HCT116 (cell line): ENCODE measurements at regions not wholly inside any gene's neighbourhood (a gene's known extent, or its start where the extent isn't known, plus 50 kb on each side); places are given as distances from the start of the nearest gene placed in this dataset.

ENCODE experiments used
- ATAC-seq: fragments of 200-7000 bp; cut with Tn5 transposase; 2 replicates; pipeline ENCODE4 v1.9.1; 2020; ENCODE audit warnings: mild to moderate bottlenecking, moderate library complexity
- BruUV-seq: library from RNA; stranded (reverse); fragments of 400-500 nt; replicated peaks from 2 replicates; lab custom pipeline; 2021; lab: Mats Ljungman, UMichigan
- CTCF ChIA-PET: fragments of 300-600 bp; sonication (Branson Sonifier 250); formaldehyde crosslinking; loops from one replicate; lab custom pipeline; 2021; ENCODE audit warnings: antibody characterized with exemption; lab: Charles Lee
- POLR2A ChIA-PET: fragments of 300-600, 350-600 bp; sonication (Branson Sonifier 250); formaldehyde crosslinking; loops from one replicate; lab custom pipeline; 2021; ENCODE audit warnings: antibody characterized with exemption; lab: Charles Lee
- RAD21 ChIA-PET, 2 experiments: fragments of 300-600 bp; sonication (Branson Sonifier 250); formaldehyde crosslinking; loops; one replicate each; lab custom pipeline; 2023; ENCODE audit warnings: low total read pairs in 2 of 2; ENCODE audit not compliant: uncharacterized antibody in 2 of 2, unreplicated experiment in 2 of 2, low non-redundant PET in 1 of 2; lab: Charles Lee
- DNase-seq: peaks from one replicate; pipeline ENCODE4 v3.0.0-alpha.2; 2010; ENCODE audit warnings: low read depth, low spot score
- H2AFZ ChIP-seq: fragments of 200-600 bp; shearing (Covaris generic), sonication (generic); 2 replicates; pipeline ENCODE4 v1.6.1; 2017; ENCODE audit warnings: low read depth, mixed run types, mixed read lengths, antibody characterized with exemption, low read length; ENCODE audit not compliant: poor library complexity, severe bottlenecking
- H3K27ac ChIP-seq: 2 replicates; pipeline ENCODE4 v1.5.1; 2012; ENCODE audit warnings: low read depth, low read length
- H3K27me3 ChIP-seq: fragments of 200-600 bp; sonication (generic); 2 replicates; pipeline ENCODE4 v1.6.1; 2016; ENCODE audit warnings: mixed run types, low read length, mixed read lengths; ENCODE audit not compliant: insufficient read depth
- H3K36me3 ChIP-seq, 2 experiments: fragments of 200-500 bp in 1 of 2; fragments of 200-600 bp in 1 of 2; sonication (Bioruptor generic) in 1 of 2; sonication (generic) in 1 of 2; 2 replicates each; pipeline versions ENCODE4 v1.5.1 to v1.6.1; 2014 to 2016; ENCODE audit warnings: low read length in 2 of 2, inconsistent platforms in 1 of 2, mixed read lengths in 1 of 2, mixed run types in 1 of 2; ENCODE audit not compliant: insufficient read depth in 2 of 2, control insufficient read depth in 1 of 2
- H3K4me1 ChIP-seq, 2 experiments: fragments of 200-600 bp in 1 of 2; sonication (generic) in 1 of 2; 2 replicates each; pipeline versions ENCODE4 v1.5.1 to v1.6.1; 2012 to 2017; ENCODE audit warnings: low read length in 2 of 2, inconsistent platforms in 1 of 2, mild to moderate bottlenecking in 1 of 2, mixed read lengths in 1 of 2, mixed run types in 1 of 2, moderate library complexity in 1 of 2; ENCODE audit not compliant: insufficient read depth in 2 of 2, control insufficient read depth in 1 of 2
- H3K4me2 ChIP-seq: fragments of 200-600 bp; sonication (generic); 2 replicates; pipeline ENCODE4 v1.6.1; 2017; ENCODE audit warnings: mixed run types, low read length, mixed read lengths
- H3K4me3 ChIP-seq, 2 experiments: fragments of 200-600 bp in 1 of 2; sonication (generic) in 1 of 2; replicated peaks in 1 of 2; 2 replicates each; pipeline ENCODE4 v1.5.1; 2011 to 2016; ENCODE audit warnings: low read length in 2 of 2, control low read depth in 1 of 2, low read depth in 1 of 2, mild to moderate bottlenecking in 1 of 2, mixed read lengths in 1 of 2, mixed run types in 1 of 2
- H3K79me2 ChIP-seq: fragments of 200-600 bp; sonication (generic); 2 replicates; pipeline ENCODE4 v1.6.1; 2017; ENCODE audit warnings: mild to moderate bottlenecking, mixed run types, low read length, moderate library complexity, mixed read lengths; ENCODE audit not compliant: insufficient read depth
- H3K9ac ChIP-seq: fragments of 200-600 bp; sonication (generic); 2 replicates; pipeline ENCODE4 v1.6.1; 2016; ENCODE audit warnings: low read length, mixed read lengths
- H3K9me2 ChIP-seq: fragments of 200-600 bp; sonication (generic), shearing (Covaris generic); 2 replicates; pipeline ENCODE4 v1.6.1; 2017; ENCODE audit warnings: mixed run types, mild to moderate bottlenecking, moderate library complexity; ENCODE audit not compliant: insufficient read depth
- H3K9me3 ChIP-seq, 2 experiments: fragments of 200-500 bp in 1 of 2; fragments of 200-600 bp in 1 of 2; sonication (Bioruptor generic) in 1 of 2; sonication (generic) in 1 of 2; 2 replicates each; pipeline ENCODE4 v1.6.1; 2014 to 2017; ENCODE audit warnings: low read length in 2 of 2, mixed read lengths in 2 of 2, inconsistent platforms in 1 of 2, low read depth in 1 of 2, mild to moderate bottlenecking in 1 of 2, mixed run types in 1 of 2, moderate library complexity in 1 of 2; ENCODE audit not compliant: control insufficient read depth in 1 of 2, insufficient read depth in 1 of 2
- H4K20me1 ChIP-seq: fragments of 200-600 bp; sonication (generic), shearing (Covaris generic); 2 replicates; pipeline ENCODE4 v1.6.1; 2017; ENCODE audit warnings: mixed run types, mild to moderate bottlenecking, moderate library complexity; ENCODE audit not compliant: insufficient read depth
- ATF3 ChIP-seq: IDR thresholded peaks from 2 replicates; pipeline ENCODE4 v1.6.1; 2012
- CBX3 ChIP-seq: IDR thresholded peaks from 2 replicates; pipeline ENCODE4 v1.6.1; 2012; ENCODE audit warnings: low read depth
- CTCF ChIP-seq, 3 experiments: fragments of 200-600 bp in 1 of 3; sonication (generic) in 1 of 3; IDR thresholded peaks in 2 of 3; conservative IDR thresholded peaks in 1 of 3; 2 replicates each; pipeline ENCODE4 v1.5.1; 2012 to 2017; ENCODE audit warnings: low read depth in 2 of 3, low read length in 2 of 3, antibody characterized with exemption in 1 of 3, borderline replicate concordance in 1 of 3, control low read depth in 1 of 3, mild to moderate bottlenecking in 1 of 3, mixed read lengths in 1 of 3, mixed run types in 1 of 3, moderate library complexity in 1 of 3; ENCODE audit not compliant: insufficient read depth in 1 of 3
- EGR1 ChIP-seq: IDR thresholded peaks from 2 replicates; pipeline ENCODE4 v1.6.1; 2012; ENCODE audit warnings: low read depth
- ELF1 ChIP-seq: IDR thresholded peaks from 2 replicates; pipeline ENCODE4 v1.6.1; 2012; ENCODE audit warnings: low read depth, borderline replicate concordance
- EZH2 ChIP-seq: fragments of 200-600 bp; sonication (generic); IDR thresholded peaks from 2 replicates; pipeline ENCODE4 v1.6.1; 2017; ENCODE audit warnings: antibody characterized with exemption, mixed run types
- FOSL1 ChIP-seq: IDR thresholded peaks from 2 replicates; pipeline ENCODE4 v1.6.1; 2012; ENCODE audit warnings: low read depth
- JUND ChIP-seq: IDR thresholded peaks from 2 replicates; pipeline ENCODE4 v1.6.1; 2012
- POLR2A ChIP-seq: IDR thresholded peaks from 2 replicates; pipeline ENCODE4 v1.7.0; 2011; ENCODE audit warnings: borderline replicate concordance; ENCODE audit not compliant: insufficient read depth, insufficient read length; ENCODE audit errors: extremely low read depth
- POLR2AphosphoS5 ChIP-seq: IDR thresholded peaks from 2 replicates; pipeline ENCODE4 v1.6.1; 2011; ENCODE audit warnings: mild to moderate bottlenecking, low read depth, low read length, moderate library complexity
- SP1 ChIP-seq: IDR thresholded peaks from 2 replicates; pipeline ENCODE4 v1.6.1; 2012; ENCODE audit warnings: low read depth
- SRF ChIP-seq: IDR thresholded peaks from 2 replicates; pipeline ENCODE4 v1.6.1; 2012; ENCODE audit warnings: low read depth
- TCF7L2 ChIP-seq: IDR thresholded peaks from 2 replicates; pipeline ENCODE4 v1.7.0; 2011; ENCODE audit warnings: borderline replicate concordance, inconsistent platforms; ENCODE audit not compliant: insufficient read depth, insufficient read length; ENCODE audit errors: extremely low read depth
- YY1 ChIP-seq: IDR thresholded peaks from 2 replicates; pipeline ENCODE4 v1.6.1; 2011; ENCODE audit warnings: low read length, low read depth, moderate library complexity, mild to moderate bottlenecking; ENCODE audit not compliant: insufficient replicate concordance; ENCODE audit errors: extremely low read depth
- ZNF274 ChIP-seq: fragments of 200-500 bp; sonication (Bioruptor generic); IDR thresholded peaks from 2 replicates; pipeline ENCODE4 v1.6.1; 2014; ENCODE audit warnings: mild to moderate bottlenecking, low read depth, low read length, inconsistent platforms
- intact Hi-C: fragments of 100-400 bp; cut with micrococcal nuclease; formaldehyde crosslinking; loops from 2 replicates; pipeline ENCODE4 v1.10.0; 2022
- TF ChIP-seq, protein P1 (sequence below): IDR thresholded peaks from 2 replicates; pipeline ENCODE4 v1.6.1; 2012
- TF ChIP-seq, protein P2 (sequence below): IDR thresholded peaks from 2 replicates; pipeline ENCODE4 v1.6.1; 2012; ENCODE audit warnings: low read depth

DNA sequence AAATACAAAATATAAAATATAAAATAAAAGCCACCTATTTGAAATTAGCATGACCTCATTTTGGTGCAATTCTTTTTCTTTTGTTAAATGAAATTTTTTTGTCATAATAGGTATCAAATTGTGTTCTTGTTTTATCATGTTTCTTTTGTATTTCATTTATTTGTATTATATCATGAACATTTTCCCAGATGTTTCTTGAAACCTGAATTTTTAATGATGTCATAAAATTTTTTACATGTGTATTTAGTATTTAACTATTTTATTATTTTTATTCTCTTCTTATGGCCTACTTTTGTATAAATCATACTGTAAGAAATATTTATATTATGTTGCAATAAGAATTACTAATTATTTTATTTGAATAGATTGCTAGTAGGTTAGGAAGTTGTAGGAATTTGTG lies 361.7 kb downstream of the TMEM161B start:
- ChIA-PET RAD21 (no interaction called here), POLR2A (no interaction called here), CTCF (no interaction called here)
- ATAC-seq (no peak), DNase-seq (no peak)
- Histone ChIP-seq H3K27ac (no peak overlapping the region), H3K27me3 (no peaks in the 10 kb centered on the region), H4K20me1 (no peaks in the 10 kb centered on the region), H3K9me3 (no peaks in the 10 kb centered on the region), H3K9me2 (no peaks in the 10 kb centered on the region), H3K4me2 (no peak overlapping the region), H3K4me1 (no peaks in the 10 kb centered on the region), H3K79me2 (no peaks in the 10 kb centered on the region), H3K36me3 (no peaks in the 10 kb centered on the region), H3K4me3 (no peak overlapping the region), H2AFZ (no peak overlapping the region), H3K9ac (no peak overlapping the region)
- no TSS peak for BruUV-seq
- TF ChIP-seq ELF1 (no peak), TCF7L2 (no peak), SP1 (no peak), EZH2 (no peak), CBX3 (no peak), ATF3 (no peak), SRF (no peak), YY1 (no peak)
- TF ChIP-seq, protein P1, sequence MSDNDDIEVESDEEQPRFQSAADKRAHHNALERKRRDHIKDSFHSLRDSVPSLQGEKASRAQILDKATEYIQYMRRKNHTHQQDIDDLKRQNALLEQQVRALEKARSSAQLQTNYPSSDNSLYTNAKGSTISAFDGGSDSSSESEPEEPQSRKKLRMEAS: no peak
- intact Hi-C loops: no loop called here

GRCh38 chr5:87900419-87900818 lies 368.2 kb downstream of the TMEM161B start:
- Histone ChIP-seq H4K20me1 (no peaks in the 10 kb centered on the region), H3K36me3 (no peaks in the 10 kb centered on the region), H3K79me2 (no peaks in the 10 kb centered on the region), H3K4me3 (no peak overlapping the region), H2AFZ (no peak overlapping the region), H3K9me2 (no peaks in the 10 kb centered on the region), H3K27ac (no peak overlapping the region), H3K9ac (no peak overlapping the region), H3K4me2 (no peak overlapping the region), H3K9me3 (no peaks in the 10 kb centered on the region), H3K27me3 (no peaks in the 10 kb centered on the region), H3K4me1 (no peaks in the 10 kb centered on the region)
- ATAC-seq (no peak), DNase-seq (no peak)
- intact Hi-C loops: no loop called here
- CTCF ChIA-PET: no interaction called here
- POLR2A ChIA-PET: no interaction called here
- RAD21 ChIA-PET: no interaction called here
- no TSS peak for BruUV-seq
- no peak for TF ChIP-seq ATF3
- TF ChIP-seq EGR1: no peak
- TF ChIP-seq, protein P2, sequence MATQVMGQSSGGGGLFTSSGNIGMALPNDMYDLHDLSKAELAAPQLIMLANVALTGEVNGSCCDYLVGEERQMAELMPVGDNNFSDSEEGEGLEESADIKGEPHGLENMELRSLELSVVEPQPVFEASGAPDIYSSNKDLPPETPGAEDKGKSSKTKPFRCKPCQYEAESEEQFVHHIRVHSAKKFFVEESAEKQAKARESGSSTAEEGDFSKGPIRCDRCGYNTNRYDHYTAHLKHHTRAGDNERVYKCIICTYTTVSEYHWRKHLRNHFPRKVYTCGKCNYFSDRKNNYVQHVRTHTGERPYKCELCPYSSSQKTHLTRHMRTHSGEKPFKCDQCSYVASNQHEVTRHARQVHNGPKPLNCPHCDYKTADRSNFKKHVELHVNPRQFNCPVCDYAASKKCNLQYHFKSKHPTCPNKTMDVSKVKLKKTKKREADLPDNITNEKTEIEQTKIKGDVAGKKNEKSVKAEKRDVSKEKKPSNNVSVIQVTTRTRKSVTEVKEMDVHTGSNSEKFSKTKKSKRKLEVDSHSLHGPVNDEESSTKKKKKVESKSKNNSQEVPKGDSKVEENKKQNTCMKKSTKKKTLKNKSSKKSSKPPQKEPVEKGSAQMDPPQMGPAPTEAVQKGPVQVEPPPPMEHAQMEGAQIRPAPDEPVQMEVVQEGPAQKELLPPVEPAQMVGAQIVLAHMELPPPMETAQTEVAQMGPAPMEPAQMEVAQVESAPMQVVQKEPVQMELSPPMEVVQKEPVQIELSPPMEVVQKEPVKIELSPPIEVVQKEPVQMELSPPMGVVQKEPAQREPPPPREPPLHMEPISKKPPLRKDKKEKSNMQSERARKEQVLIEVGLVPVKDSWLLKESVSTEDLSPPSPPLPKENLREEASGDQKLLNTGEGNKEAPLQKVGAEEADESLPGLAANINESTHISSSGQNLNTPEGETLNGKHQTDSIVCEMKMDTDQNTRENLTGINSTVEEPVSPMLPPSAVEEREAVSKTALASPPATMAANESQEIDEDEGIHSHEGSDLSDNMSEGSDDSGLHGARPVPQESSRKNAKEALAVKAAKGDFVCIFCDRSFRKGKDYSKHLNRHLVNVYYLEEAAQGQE: no peak
- no peak for TF ChIP-seq JUND
- no peak for TF ChIP-seq SRF
- TF ChIP-seq FOSL1: no peak
- no peak for TF ChIP-seq POLR2AphosphoS5
- no peak for TF ChIP-seq POLR2A
- TF ChIP-seq CTCF (IDR thresholded peaks at IDR 0.05 in 2 of 3, conservative IDR thresholded peaks at IDR 0.05 in 1 of 3; ENCODE audit: borderline replicate concordance in 1 of 3, insufficient read depth in 1 of 3, low read depth in 2 of 3, low read length in 2 of 3): no peak
- TF ChIP-seq CBX3: no peak
- TF ChIP-seq TCF7L2: no peak
- TF ChIP-seq EZH2: no peak
- TF ChIP-seq ZNF274: no peak
